ENCODE measurements at regions not wholly inside any gene's neighbourhood (a gene's known extent, or its start where the extent isn't known, plus 50 kb on each side); places are given as distances from the start of the nearest gene placed in this dataset.
"Not testable (repeated sequence)": the region's sequence is repeated elsewhere in the genome, so short reads cannot be mapped to it uniquely, and the experiment has no call there.

DNA sequence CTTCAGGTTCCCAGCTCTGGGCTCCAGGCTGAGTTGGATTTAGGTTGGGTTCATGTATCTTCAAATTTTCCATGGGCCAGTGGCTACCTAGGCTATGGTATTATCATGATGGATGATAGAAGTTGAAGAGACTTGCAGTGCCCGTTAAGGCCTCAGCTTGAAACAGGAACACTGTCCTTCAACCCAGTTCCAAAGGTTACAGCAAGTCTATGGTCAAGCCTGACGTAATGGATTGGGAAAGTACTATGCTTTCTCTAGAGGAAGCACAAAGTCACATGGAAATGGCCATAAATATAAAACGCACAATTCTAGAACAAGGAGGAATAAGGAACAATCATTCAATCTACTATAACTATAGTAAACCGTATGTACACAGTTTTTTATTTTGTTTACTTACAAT lies 593.2 kb downstream of the ZEB2 start:
- Histone ChIP-seq H3K9ac (ENCODE audit: low read depth, low read length) (no peak overlapping the region), H3K27me3 (ENCODE audit: control insufficient read depth, insufficient read depth, low read length) (no peaks in the 10 kb centered on the region), H3K9me3 (replicated peaks; ENCODE audit: low read length) (no peaks in the 10 kb centered on the region), H3K36me3 (ENCODE audit: insufficient read depth, low read length) (no peaks in the 10 kb centered on the region), H3K4me3 (ENCODE audit: low read length) (no peak overlapping the region), H3K4me2 (ENCODE audit: low read length) (no peak overlapping the region), H3K4me1 (ENCODE audit: control insufficient read depth, insufficient read depth, low read length) (peaks cover 5% of the 10 kb centered on the region)

DNA sequence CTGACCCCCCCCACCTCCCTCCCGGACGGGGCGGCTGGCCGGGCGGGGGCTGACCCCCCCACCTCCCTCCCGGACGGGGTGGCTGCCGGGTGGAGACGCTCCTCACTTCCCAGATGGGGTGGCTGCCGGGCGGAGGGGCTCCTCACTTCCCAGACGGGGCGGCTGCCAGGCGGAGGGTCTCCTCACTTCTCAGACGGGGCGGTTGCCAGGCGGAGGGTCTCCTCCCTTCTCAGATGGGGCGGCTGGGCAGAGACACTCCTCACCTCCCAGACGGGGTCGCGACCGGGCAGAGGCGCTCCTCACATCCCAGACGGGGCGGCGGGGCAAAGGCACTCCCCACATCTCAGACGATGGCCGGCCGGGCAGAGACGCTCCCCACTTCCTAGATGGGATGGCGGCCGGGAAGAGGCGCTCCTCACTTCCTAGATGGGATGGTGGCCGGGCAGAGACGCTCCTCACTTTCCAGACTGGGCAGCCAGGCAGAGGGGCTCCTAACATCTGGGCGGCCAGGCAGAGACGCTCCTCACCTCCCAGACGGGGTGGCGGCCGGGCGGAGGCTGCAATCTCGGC lies 597.6 kb downstream of the ZEB2 start:
- not testable (repeated sequence) for H3K4me2 ChIP-seq (ENCODE audit: low read length)

DNA sequence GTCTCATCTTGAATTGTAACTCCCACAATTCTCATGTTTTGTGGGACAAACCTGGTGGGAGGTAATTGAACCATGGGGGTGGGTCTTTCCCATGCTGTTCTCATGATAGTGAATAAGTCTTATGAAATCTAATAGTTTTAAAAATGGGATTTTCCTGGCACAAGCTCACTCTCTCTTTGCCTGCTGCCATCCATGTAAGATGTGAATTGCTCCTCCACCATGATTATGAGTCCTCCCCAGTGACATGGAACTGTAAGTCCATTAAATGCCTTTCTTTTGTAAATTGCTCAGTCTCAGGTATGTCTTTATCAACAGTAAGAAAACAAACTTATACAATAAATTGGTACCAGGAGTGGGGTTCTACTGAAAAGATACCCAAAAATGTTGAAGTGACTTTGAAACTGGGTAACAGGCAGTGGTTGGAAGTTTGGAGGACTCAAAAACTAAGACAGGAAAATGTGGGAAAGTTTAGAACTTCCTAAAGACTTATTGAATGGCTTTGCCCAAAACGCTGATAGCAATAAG lies 601.4 kb downstream of the ZEB2 start:
- H3K9ac ChIP-seq (ENCODE audit: low read depth, low read length) = no peak overlapping the region
- H3K36me3 ChIP-seq (ENCODE audit: insufficient read depth, low read length) = no peaks in the 10 kb centered on the region
- H3K9me3 ChIP-seq (replicated peaks; ENCODE audit: low read length) = no peaks in the 10 kb centered on the region
- no peak overlapping the region for H3K4me2 ChIP-seq (ENCODE audit: low read length)
- H3K4me1 ChIP-seq (ENCODE audit: control insufficient read depth, insufficient read depth, low read length) = no peaks in the 10 kb centered on the region
- H3K4me3 ChIP-seq (ENCODE audit: low read length) = no peak overlapping the region
- no peaks in the 10 kb centered on the region for H3K27me3 ChIP-seq (ENCODE audit: control insufficient read depth, insufficient read depth, low read length)

More for the DNA sequence above, 597.6 kb downstream of the ZEB2 start:
- not testable (repeated sequence) for H3K27me3 ChIP-seq (ENCODE audit: control insufficient read depth, insufficient read depth, low read length); H3K4me3 ChIP-seq (ENCODE audit: low read length); H3K9me3 ChIP-seq (replicated peaks; ENCODE audit: low read length); H3K9ac ChIP-seq (ENCODE audit: low read depth, low read length); H3K36me3 ChIP-seq (ENCODE audit: insufficient read depth, low read length); H3K4me1 ChIP-seq (ENCODE audit: control insufficient read depth, insufficient read depth, low read length)

- Histone ChIP-seq H3K4me3 (ENCODE audit: low read length) (no peak overlapping the region), H3K4me1 (ENCODE audit: control insufficient read depth, insufficient read depth, low read length) (no peaks in the 10 kb centered on the region), H3K36me3 (ENCODE audit: insufficient read depth, low read length) (no peaks in the 10 kb centered on the region), H3K4me2 (ENCODE audit: low read length) (no peak overlapping the region), H3K9me3 (replicated peaks; ENCODE audit: low read length) (no peaks in the 10 kb centered on the region), H3K27me3 (ENCODE audit: control insufficient read depth, insufficient read depth, low read length) (no peaks in the 10 kb centered on the region), H3K9ac (ENCODE audit: low read depth, low read length) (no peak overlapping the region)
These were observed 603.1 kb downstream of the ZEB2 start for GRCh38 chr2:143916781-143917180.

GRCh38 chr2:143909577-143910353 lies 610.2 kb downstream of the ZEB2 start:
- no peaks in the 10 kb centered on the region for H3K27me3 ChIP-seq (ENCODE audit: control insufficient read depth, insufficient read depth, low read length)
- H3K4me2 ChIP-seq (ENCODE audit: low read length) = no peak overlapping the region
- no peaks in the 10 kb centered on the region for H3K9me3 ChIP-seq (replicated peaks; ENCODE audit: low read length)
- no peak overlapping the region for H3K4me3 ChIP-seq (ENCODE audit: low read length)
- no peaks in the 10 kb centered on the region for H3K4me1 ChIP-seq (ENCODE audit: control insufficient read depth, insufficient read depth, low read length)
- H3K9ac ChIP-seq (ENCODE audit: low read depth, low read length) = no peak overlapping the region
- H3K36me3 ChIP-seq (ENCODE audit: insufficient read depth, low read length) = no peaks in the 10 kb centered on the region

DNA sequence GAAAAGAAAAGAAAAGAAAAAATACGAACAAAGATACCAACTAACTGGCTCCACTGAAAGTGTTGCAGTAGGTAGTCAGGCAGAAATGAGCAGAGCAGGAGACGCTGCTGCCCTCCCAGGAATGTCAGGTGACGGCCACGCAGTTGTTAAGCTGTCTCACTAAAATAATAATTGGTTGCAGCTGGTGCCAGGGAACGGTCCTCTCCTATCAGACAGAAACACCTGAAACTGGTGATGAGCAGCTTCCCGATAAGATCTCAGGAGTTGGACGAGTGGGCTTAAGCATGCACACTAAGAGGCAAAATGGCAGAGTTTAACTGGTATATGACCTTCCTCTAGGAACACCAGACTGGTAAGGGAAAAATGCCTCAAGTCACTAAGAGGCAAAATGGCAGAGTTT lies 611.1 kb downstream of the ZEB2 start:
- H3K27me3 ChIP-seq (ENCODE audit: control insufficient read depth, insufficient read depth, low read length) = no peaks in the 10 kb centered on the region
- no peaks in the 10 kb centered on the region for H3K4me1 ChIP-seq (ENCODE audit: control insufficient read depth, insufficient read depth, low read length)
- no peak overlapping the region for H3K9ac ChIP-seq (ENCODE audit: low read depth, low read length)
- H3K36me3 ChIP-seq (ENCODE audit: insufficient read depth, low read length) = no peaks in the 10 kb centered on the region
- no peaks in the 10 kb centered on the region for H3K9me3 ChIP-seq (replicated peaks; ENCODE audit: low read length)
- no peak overlapping the region for H3K4me2 ChIP-seq (ENCODE audit: low read length)
- no peak overlapping the region for H3K4me3 ChIP-seq (ENCODE audit: low read length)

- no peak overlapping the region for H3K4me3 ChIP-seq (ENCODE audit: low read length)
- no peaks in the 10 kb centered on the region for H3K36me3 ChIP-seq (ENCODE audit: insufficient read depth, low read length)
- H3K9ac ChIP-seq (ENCODE audit: low read depth, low read length) = no peak overlapping the region
- no peak overlapping the region for H3K4me2 ChIP-seq (ENCODE audit: low read length)
- H3K27me3 ChIP-seq (ENCODE audit: control insufficient read depth, insufficient read depth, low read length) = no peaks in the 10 kb centered on the region
- no peaks in the 10 kb centered on the region for H3K9me3 ChIP-seq (replicated peaks; ENCODE audit: low read length)
- H3K4me1 ChIP-seq (ENCODE audit: control insufficient read depth, insufficient read depth, low read length) = no peaks in the 10 kb centered on the region
These were observed 612.1 kb downstream of the ZEB2 start for GRCh38 chr2:143907801-143908200.

DNA sequence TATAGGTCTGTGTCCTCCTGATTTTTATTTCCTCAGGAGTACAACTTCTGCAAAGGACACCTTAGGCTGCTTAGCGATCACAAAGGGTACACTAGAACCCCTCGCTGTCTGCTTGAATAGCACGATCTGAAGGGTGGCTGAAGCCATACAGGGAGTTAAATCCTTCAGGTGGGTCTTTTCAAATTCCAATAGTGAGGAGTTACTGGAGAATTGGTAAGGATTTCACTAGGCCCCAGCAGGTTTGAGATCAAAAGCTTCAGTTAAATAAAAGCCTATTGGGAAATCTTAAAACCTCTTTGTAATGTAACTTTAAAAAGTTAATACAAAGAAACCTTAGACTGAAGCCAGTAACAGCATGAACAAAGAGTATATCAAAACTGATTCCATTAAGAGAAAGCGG lies 613.1 kb downstream of the ZEB2 start:
- Histone ChIP-seq H3K36me3 (ENCODE audit: insufficient read depth, low read length) (no peaks in the 10 kb centered on the region), H3K4me2 (ENCODE audit: low read length) (no peak overlapping the region), H3K27me3 (ENCODE audit: control insufficient read depth, insufficient read depth, low read length) (no peaks in the 10 kb centered on the region), H3K4me3 (ENCODE audit: low read length) (no peak overlapping the region), H3K9ac (ENCODE audit: low read depth, low read length) (no peak overlapping the region), H3K4me1 (ENCODE audit: control insufficient read depth, insufficient read depth, low read length) (peaks cover 4% of the 10 kb centered on the region), H3K9me3 (replicated peaks; ENCODE audit: low read length) (no peaks in the 10 kb centered on the region)

- H3K9ac ChIP-seq (ENCODE audit: low read depth, low read length) = no peak overlapping the region
- no peaks in the 10 kb centered on the region for H3K36me3 ChIP-seq (ENCODE audit: insufficient read depth, low read length)
- no peak overlapping the region for H3K4me3 ChIP-seq (ENCODE audit: low read length)
- H3K4me2 ChIP-seq (ENCODE audit: low read length) = no peak overlapping the region
- H3K4me1 ChIP-seq (ENCODE audit: control insufficient read depth, insufficient read depth, low read length) = peaks cover 17% of the 10 kb centered on the region
- H3K9me3 ChIP-seq (replicated peaks; ENCODE audit: low read length) = no peaks in the 10 kb centered on the region
- H3K27me3 ChIP-seq (ENCODE audit: control insufficient read depth, insufficient read depth, low read length) = no peaks in the 10 kb centered on the region
These were observed 614.3 kb downstream of the ZEB2 start for GRCh38 chr2:143905587-143905986.

- no peaks in the 10 kb centered on the region for H3K27me3 ChIP-seq (ENCODE audit: control insufficient read depth, insufficient read depth, low read length)
- H3K9me3 ChIP-seq (replicated peaks; ENCODE audit: low read length) = no peaks in the 10 kb centered on the region
- H3K36me3 ChIP-seq (ENCODE audit: insufficient read depth, low read length) = no peaks in the 10 kb centered on the region
- peaks cover 17% of the 10 kb centered on the region for H3K4me1 ChIP-seq (ENCODE audit: control insufficient read depth, insufficient read depth, low read length)
- no peak overlapping the region for H3K9ac ChIP-seq (ENCODE audit: low read depth, low read length)
- no peak overlapping the region for H3K4me3 ChIP-seq (ENCODE audit: low read length)
- no peak overlapping the region for H3K4me2 ChIP-seq (ENCODE audit: low read length)
These were observed 616.6 kb downstream of the ZEB2 start for GRCh38 chr2:143903172-143903856.

GRCh38 chr2:143901185-143901842 lies 618.6 kb downstream of the ZEB2 start:
- no peaks in the 10 kb centered on the region for H3K27me3 ChIP-seq (ENCODE audit: control insufficient read depth, insufficient read depth, low read length)
- H3K4me1 ChIP-seq (ENCODE audit: control insufficient read depth, insufficient read depth, low read length) = peaks cover 17% of the 10 kb centered on the region
- H3K4me2 ChIP-seq (ENCODE audit: low read length) = peak overlapping the region; percentile 81
- no peaks in the 10 kb centered on the region for H3K36me3 ChIP-seq (ENCODE audit: insufficient read depth, low read length)
- H3K4me3 ChIP-seq (ENCODE audit: low read length) = peak overlapping the region; percentile 58
- H3K9ac ChIP-seq (ENCODE audit: low read depth, low read length) = peak overlapping the region; percentile 49
- H3K9me3 ChIP-seq (replicated peaks; ENCODE audit: low read length) = no peaks in the 10 kb centered on the region

Data from skeletal muscle satellite cell (primary cell).